Spleen (tissue), 7 donors: ENCODE measurements at regions not wholly inside any gene's neighbourhood (a gene's known extent, or its start where the extent isn't known, plus 50 kb on each side); places are given as distances from the start of the nearest gene placed in this dataset.

Experiments used
- POLR2AphosphoS5 ChIP-seq, 3 donors: sonication (generic); formaldehyde crosslinking; IDR thresholded peaks; one replicate each; pipeline ENCODE4 v1.5.1; 2017; ENCODE audit warnings: antibody characterized with exemption in 3 of 3
- TF ChIP-seq, protein P1 (sequence below), 11 experiments: fragments of 200-600 bp in 7 of 11; fragments of 450-650 bp in 4 of 11; sonication (generic) in 4 of 11; IDR thresholded peaks in 8 of 11; conservative IDR thresholded peaks in 3 of 11; 1 replicate in 7 of 11; 2 replicates in 4 of 11; pipeline versions ENCODE4 v1.4.0 to v1.8.0; 2016 to 2021; ENCODE audit warnings: antibody characterized with exemption in 11 of 11, inconsistent platforms in 4 of 11, mild to moderate bottlenecking in 1 of 11
- donor health status: DM: no; HTN: no; CAD: no; lungs with moderate emphysema.
- donor health status: DM: no; HTN: no; CAD: no.
- donor health status: DM: no; HTN: no; CAD: no.

DNA sequence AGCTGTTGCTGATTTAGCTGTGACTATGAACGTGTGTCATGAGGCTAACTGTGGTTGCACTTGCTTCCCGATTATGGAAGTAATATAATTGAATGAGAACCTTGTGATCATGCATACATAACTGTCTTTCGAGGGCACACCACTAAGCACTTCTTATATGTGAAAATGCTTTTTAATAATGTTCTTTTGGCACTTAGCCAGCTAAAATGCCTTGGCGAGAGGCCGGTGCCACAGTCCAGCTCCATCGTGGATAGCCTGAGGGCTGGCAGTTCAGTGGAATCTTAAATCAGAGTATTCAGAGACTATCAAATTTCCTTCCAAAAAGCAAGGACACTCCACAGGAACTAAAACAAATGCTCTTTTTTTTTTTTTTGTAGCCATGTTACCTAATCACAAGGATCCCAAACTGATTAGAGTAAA, 161.6 kb upstream of the FRMD4B start:
- TF ChIP-seq, protein P1, sequence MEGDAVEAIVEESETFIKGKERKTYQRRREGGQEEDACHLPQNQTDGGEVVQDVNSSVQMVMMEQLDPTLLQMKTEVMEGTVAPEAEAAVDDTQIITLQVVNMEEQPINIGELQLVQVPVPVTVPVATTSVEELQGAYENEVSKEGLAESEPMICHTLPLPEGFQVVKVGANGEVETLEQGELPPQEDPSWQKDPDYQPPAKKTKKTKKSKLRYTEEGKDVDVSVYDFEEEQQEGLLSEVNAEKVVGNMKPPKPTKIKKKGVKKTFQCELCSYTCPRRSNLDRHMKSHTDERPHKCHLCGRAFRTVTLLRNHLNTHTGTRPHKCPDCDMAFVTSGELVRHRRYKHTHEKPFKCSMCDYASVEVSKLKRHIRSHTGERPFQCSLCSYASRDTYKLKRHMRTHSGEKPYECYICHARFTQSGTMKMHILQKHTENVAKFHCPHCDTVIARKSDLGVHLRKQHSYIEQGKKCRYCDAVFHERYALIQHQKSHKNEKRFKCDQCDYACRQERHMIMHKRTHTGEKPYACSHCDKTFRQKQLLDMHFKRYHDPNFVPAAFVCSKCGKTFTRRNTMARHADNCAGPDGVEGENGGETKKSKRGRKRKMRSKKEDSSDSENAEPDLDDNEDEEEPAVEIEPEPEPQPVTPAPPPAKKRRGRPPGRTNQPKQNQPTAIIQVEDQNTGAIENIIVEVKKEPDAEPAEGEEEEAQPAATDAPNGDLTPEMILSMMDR (IDR thresholded peaks at IDR 0.05 in 8 of 11, conservative IDR thresholded peaks at IDR 0.05 in 3 of 11): no peak
- no peak for TF ChIP-seq POLR2AphosphoS5 (IDR thresholded peaks at IDR 0.05)
